GM21447 (cell line): ENCODE measurements at regions not wholly inside any gene's neighbourhood (a gene's known extent, or its start where the extent isn't known, plus 50 kb on each side); places are given as distances from the start of the nearest gene placed in this dataset.

ENCODE experiments used
- ATAC-seq: cut with Tn5 transposase; IDR thresholded peaks from one replicate; pipeline ENCODE4 v1.9.1; 2021; ENCODE audit not compliant: unreplicated experiment

DNA sequence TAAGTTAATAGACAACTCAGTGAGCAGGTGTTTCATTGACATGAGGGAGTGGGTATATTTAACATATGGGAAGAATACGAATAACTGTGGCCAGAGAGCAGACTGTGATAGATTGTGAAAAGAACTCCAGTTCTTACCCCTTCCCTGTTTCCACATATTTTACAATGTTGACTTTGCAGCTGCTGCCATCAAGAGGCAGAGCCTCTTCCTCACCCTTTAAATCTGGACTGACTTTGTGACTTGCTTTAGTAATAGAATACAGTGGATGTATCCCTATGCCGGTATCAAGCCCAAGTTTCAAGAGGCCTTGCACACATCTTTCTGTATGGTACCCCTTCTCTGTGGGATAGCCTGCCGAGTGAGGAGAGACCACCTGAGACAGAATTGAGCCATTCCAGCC is 356.7 kb downstream of the ETNK1 start:
- no peak for ATAC-seq

DNA sequence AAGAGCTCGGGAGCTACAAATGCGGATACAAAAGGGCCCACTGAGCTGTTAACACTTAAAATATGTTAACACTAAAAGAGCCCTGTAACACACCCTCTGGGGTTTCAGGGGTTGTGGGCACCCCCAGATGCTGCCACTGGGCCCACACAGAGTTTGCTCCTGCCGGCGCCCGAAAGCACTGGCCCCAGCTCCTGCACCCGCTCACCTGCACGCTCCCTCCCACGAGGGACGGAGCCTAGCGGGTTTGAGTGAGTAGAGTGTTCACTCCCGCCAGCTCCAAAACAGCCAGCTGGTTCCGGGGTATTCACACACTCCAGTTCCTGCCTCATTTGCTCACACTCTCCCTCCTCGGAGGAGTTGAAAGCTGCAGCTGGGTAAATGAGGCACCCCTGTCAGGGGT is 357.7 kb downstream of the ETNK1 start:
- ATAC-seq = no peak

DNA sequence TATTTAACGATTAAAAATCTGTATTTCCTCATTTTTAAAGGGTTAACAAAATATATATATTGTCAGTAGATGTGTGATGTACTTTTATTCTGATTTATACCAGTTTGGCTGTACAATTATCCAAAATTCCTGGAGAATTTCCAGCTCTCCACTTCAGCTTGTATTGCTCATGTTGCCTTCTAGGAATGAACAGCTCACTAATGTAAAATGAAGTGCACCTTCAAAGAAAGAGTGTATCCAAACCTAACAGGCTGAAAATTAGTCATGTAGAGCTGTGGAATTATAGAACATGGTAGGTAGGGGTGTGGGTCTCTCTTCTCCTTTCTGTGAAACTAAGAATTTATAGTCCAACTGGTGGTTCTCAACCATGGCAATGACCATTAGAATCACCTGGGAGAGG is 362.0 kb downstream of the ETNK1 start:
- no peak for ATAC-seq

DNA sequence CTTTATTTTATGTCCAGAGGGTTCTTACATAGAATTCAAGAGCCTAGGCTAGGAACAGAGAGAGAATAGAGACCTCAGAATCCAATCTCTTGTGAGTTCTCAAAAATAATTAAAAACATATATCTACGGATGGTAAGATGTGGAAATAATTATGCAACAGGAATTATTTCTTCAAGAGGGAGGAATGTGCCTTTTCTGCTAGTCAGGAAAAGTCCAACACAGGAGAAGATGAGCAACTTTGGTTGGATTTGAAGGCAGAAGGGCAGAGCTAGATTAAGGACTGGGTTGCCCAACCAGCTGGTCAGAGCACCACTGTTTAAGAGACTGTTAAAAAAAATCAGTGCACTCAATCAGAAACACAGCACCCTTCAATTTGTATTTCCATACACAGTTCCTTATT is 365.5 kb downstream of the ETNK1 start:
- no peak for ATAC-seq

DNA sequence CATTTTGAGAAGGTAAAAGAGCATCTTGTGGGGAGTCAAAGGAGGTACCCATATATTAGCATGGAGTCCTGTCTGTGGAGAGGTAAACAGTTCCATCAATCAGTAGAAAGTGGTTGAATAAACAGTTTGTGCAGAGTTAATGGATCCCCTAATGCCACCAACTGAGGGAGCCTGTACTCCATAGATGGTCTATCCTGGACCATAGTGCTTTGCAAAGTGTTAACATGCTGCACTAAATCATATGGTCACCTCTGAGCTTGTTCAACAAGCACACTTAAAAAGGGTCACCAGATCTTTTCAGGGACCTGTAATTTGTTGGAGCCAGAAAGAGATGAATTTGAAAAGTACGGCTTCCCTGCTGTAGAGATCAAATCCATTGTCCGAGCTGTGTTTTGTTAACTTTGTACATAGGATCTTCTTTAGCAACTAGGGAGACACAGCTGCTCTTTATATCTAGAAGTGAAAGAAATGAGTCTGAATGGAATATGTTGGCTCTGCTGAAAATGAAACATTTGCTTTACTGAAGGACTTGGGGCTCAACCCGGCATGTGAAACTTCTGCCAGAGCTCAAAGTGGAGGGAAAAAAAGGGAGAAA is 366.4 kb downstream of the ETNK1 start:
- ATAC-seq = no peak

DNA sequence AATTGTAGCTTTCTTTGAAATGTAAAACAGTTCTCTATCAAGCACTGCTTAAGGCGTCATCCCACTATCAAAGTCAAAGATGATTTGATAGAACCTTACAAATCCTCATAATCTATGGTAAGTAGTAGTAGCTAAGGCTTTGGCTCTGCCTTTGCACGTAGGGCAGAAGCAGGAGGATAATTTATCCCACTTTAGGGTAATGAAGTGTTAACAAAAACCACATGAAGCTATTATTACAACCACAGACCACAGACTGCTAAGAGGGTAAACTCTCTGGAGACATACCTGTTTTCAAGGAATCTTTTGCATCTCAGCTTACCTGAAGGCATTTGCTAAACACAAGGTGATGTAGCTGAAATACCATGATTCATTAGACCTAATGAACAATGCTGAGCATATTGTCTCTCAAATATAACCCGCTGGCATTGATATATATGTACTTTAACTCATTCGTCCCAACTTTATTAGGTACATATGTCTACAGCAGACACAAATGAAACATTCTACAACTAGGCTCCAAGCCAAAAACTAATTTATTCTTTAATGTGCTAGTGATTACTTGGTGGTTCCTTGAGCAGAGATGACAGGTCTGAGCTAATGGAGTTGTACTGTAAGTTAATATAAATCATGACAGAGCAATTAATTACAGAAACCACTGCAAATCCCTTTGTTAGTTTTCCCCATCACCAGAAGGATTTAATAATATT is 368.8 kb downstream of the ETNK1 start:
- no peak for ATAC-seq

DNA sequence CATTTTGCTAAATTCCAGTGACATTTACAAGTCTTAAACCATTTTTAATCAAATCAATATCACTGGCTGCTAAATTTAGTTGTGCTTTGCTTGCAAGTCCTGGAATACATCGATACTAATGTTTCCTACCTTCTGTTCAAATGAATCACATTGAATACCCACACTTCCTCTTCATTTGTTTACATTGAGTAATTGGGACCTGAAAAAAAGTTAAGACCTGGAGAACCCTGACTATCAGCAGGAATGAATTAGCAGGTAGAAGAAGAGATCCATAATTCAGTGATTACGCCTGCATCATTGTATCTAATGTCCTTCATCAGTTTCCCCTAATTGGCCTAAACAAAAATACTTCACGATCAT is 369.3 kb downstream of the ETNK1 start:
- ATAC-seq = no peak

DNA sequence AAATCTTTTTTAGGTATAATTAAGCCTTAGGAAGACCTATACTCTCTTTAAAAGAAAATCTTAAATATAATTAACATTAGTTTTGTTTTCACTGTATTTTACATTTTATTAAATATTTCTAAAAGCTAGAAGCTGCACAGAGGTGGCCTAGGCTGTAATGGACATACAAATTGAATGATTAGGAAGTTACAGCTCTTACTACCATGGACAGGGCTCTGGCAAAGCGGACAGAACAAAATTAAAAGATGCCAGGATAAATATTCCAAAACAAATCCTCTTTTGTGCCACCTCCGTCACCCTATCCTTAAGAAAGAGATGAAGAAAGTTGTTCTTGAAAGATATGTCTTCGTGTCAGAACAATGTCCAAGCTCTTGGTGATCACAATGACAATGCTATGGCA is 376.5 kb downstream of the ETNK1 start:
- no peak for ATAC-seq

DNA sequence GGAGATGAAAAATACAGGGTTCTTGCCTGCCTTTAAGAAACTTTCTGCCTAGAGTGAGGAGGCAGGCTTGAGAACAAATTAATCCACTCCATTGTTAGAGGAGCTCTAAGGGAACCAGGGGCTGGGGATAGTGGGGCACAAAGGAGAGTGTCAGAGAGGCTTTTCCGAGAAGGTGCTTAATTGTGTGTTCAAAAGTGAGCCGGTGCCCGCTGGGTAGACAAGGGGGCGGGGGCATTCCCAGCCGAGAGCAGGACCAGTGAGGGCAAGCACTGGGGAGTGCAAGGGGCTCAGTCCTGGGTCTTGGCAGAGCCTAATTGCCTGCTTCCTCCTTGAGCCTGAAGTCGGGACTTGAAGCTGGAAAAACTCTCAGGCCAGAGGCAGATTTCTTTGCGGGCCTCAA is 377.4 kb downstream of the ETNK1 start:
- no peak for ATAC-seq

DNA sequence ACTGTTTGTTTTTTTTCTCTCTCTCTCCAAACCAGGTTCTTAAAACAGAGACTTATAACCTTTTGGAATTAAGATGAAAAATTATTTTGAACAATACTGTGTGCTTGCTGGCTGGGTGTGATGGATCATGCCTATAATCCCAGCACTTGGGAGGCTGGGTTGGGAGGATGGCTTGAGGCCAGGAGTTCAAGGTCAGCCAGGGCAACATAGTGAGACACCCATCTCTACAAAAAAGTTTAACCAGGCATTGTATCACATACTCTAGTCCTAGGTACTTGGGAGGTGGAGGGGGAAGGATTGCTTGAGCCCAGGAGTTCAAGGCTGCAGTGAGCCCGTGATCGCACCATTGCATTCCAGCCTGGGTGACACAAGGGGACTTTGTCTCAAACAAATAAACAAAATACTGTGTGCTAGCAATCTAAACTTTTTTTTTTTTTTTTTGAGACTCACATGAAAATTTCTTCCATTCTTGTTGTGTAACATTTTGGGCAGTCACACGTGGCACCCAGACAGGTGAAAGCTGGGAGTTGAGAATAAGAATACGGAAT is 379.6 kb downstream of the ETNK1 start:
- no peak for ATAC-seq

DNA sequence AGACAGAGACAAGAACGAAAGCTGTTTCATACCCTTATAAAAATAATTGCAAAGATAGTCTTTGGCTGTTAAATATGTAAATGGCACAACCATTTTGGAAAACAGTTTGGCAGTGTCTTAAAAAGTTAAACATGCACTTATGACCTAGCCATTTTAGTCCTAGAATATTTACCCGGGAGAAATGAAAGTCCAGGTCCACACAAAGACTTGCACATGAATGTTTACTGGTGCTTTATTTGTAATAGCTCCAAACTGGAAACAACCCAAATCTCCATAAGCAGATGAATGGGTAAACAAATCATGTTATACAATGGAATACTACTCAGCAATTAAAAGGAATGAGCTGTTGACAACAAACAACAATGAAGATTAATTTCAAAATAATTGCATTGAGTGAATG is 380.4 kb downstream of the ETNK1 start:
- no peak for ATAC-seq

DNA sequence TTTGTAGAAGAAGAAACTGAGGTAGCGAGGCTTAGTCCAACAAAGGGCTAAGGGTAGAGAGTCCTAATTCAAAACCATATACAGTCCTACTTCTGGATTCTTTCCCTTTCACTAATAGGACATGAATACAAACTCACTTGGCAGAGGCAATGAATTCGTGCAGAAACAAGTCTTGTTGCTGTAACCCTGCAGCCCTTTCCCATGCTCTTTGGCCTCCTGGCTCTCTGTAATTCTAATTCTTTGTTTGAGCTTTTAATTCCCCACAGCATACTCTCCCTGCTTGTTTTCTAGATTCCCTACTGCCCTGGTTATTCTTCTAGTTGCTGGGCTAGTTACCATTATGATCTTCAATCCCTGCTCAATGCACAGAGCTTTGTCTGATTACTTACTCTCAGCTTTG is 381.4 kb downstream of the ETNK1 start:
- no peak for ATAC-seq

DNA sequence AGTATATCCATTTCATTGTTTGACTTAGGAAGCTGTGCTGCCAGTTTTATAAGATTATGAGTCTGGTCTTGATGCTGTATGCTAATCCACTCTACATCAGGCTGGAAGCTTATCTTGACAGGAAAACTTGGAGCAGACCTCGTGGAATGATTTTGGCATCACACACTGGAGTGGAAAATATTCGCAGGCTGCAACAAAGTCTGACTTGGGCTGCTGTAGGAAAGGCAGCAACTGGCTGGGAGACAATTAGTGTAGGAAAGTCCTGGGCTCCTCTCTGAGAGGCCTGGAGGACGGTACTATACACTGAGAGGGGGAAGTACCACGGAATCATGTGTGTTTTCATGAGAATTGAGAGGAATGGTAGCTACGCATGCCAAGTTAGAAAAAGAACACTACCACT is 383.7 kb downstream of the ETNK1 start:
- no peak for ATAC-seq

DNA sequence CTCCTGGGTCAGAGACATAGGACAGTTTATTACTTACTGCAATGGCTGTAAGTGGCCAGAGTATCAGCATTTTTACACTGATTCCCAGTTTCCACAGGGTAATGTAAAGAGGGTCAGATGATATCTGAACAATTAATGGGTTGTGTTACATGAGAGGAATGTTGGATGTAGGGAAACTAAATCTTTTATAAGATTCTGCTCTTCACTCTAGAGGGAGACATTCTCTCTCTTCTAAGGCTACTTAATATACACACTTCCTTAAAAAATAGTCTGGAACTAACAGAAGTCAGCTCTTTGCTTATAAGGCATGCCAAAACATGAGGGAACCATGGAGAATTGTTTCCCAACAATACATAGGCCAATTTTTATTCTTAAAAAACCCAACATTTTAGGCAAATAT is 389.8 kb downstream of the ETNK1 start:
- no peak for ATAC-seq

DNA sequence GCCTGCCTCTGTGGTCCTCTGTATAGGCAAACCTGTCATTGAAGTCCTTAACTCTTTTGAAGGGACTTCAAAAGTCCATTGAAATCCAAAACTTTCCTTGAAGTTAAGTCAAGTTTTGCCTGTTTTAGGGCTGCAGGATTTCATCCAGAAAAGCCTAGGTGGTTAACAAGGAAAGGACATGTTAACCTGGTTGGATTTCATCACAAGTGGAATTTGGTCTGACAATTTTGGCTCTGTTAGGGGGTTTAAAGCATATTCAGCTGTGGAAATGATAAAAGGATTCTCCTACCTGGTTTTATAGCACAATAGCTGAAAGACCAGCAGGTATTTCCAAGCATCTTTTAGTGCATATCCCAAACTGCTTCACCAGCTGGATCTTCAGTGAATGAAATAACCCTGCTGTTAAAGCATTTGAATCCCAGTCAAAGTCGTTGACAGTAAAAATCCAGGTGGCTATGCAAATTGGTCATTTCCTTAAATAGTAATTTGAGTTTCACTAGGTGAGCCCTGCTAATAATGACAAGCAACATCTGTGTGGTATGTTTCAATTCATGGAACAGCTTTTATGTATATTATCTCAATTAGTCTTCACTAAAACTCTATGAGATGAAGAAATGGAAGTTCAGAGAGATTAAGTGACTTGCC is 400.5 kb downstream of the ETNK1 start:
- ATAC-seq = no peak

DNA sequence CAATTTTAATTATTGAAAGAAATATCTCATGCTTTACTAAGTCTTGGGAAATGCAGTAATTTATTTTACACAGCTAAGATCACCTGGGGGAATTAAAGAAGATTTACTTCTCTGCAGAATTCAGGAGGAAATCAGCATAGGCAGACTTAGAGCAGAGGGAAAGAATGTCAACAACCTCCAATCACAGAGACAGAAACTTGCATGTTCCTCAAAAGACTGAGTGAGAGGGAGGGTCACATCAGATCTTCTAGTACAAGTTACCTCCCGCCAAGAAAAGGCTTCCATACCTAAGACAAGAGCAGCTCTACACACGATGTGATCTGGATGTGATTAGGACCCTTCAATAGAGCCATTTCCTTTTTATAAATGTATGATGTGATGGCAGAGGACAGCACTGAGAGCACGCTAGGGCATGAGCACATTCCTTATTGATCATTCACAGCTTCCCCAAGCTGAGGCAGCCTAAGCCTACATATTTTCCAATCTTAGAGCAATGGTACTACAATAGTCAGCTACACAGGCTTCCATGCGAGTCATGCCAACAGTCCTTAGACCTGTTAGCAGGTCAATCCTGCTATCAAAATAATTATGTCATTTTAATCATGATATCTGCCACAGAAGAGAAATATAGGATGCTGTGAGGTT is 403.3 kb downstream of the ETNK1 start:
- no peak for ATAC-seq

DNA sequence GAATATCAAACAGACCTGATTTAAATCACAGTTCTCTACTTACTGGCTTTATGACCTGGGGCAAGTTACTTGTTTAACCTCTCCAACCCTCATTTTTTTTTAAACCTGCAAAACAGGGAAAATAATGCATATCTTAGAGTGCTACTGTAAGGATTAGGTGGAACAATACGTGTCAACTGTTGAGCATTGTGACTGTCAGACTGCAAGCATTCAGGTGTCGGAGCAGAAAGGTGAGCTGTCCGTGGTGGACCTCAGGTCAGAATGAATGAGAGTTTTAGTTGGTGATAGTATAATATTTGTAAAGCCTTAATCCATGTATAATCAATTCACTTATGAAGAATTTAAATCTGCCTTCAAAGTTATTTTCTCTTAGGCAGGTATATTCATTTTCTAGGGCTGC is 404.2 kb downstream of the ETNK1 start:
- no peak for ATAC-seq

DNA sequence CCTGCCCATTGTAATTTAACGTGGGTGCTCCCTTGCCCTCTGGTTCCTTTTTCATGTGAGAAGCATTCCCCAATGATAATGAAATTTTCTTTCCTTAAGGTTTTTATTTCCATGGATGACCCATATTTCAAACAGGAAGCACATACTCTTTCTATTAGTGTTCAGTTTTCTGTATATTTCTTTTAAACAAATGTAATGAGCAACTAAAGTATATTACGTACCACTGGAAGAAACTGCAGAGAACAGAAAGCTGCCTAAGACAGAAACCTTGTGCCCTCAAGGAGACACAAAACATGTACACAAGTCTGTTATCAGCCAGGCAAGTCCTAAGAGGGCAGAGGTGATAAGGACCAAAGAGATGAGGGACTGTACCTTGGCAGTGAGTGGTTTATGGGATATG is 414.9 kb downstream of the ETNK1 start:
- ATAC-seq = no peak

DNA sequence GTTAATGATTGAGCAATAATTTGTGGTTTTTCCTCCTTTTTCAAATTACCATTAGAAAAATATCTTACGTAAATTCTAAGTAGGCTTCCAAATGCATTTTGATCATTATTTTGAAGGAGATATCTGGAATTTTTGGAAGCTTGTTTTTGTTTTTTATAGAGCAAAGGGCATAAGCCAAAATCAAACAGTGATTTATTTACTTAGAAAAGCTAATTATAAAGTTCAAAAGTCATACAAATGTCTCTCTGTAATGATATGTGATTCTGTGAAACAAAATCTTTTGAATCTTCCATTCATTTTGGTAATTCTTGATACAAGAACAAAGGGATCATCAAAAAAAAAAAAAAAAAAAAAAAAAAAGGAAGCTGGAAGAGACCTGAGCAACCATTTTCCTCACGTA is 416.8 kb downstream of the ETNK1 start:
- ATAC-seq = no peak

DNA sequence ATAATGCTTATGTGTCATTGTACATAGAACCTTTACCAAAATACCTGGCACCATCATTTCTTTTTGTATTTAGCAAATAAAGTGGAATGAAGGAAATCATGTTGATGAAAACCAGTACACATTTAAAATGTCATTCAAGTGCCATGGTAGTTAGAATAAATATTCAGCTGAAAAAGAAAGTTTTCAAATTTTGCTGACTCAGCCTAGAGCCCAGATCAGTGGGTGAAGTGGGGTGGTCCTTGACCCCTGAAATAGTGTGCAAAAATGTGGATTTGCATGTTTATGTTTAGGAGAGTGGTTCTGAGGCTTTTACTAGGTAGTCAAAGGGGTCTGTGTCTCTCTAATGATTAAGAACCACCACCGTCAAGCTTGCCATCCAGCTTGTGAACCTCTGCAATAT is 418.7 kb downstream of the ETNK1 start:
- no peak for ATAC-seq

DNA sequence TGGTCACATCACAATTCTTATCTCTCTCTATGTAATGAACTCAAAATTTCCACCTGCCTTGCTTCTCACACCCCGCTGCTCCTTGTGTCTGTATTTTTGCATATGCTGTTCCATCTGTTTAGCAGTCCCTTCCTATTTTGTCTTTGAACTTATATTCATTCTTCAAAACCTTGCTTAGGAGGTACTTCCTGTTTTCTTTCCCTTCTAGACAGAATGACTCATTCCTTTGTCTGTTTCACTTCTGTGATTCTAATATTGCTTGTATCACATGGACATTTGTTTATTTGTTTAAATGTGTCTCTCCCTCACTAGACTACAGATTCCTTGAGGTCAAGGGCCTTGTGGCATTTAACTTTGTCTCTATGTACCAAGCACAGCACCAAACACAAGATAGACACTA is 424.2 kb downstream of the ETNK1 start:
- peak; percentile 86 for ATAC-seq

DNA sequence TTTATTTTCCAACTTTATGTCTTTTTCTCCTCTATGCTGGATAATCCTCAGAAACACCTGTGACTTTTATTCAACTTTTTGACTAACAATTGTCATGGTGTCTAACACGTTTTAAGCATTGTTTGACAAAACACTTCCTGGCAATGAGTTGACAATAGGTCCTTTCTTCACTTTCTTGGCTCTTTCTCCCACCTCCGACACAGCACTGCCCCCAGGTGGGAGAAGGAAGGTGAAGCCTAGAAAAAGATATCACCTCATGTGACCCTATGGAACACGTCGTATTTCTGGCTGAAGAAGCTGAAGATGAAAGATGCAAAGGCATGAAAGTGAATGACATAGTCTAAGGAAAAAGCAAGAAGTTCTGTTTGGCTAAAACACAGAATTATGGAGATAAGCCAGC is 430.0 kb downstream of the ETNK1 start:
- ATAC-seq = no peak
